ENCODE measurements at regions not wholly inside any gene's neighbourhood (a gene's known extent, or its start where the extent isn't known, plus 50 kb on each side); places are given as distances from the start of the nearest gene placed in this dataset.
A peak's percentile ranks its signal among the peaks of the same experiment; 100 is the strongest.

- H3K36me3 ChIP-seq (replicated peaks in 1 of 2; ENCODE audit: insufficient read depth in 1 of 2, low read depth in 2 of 2): no peaks in the 10 kb centered on the region
- ATAC-seq (no peak), DNase-seq (no peak)
- 83 to 89% methylated on average over 20 of the region's 20 CpGs for WGBS, 2 donors
- no peak overlapping the region for H3K27ac ChIP-seq
- no peaks in the 10 kb centered on the region for H3K27me3 ChIP-seq
- no peak overlapping the region for H3K4me3 ChIP-seq
- no peaks in the 10 kb centered on the region for H3K9me3 ChIP-seq
- H3K4me1 ChIP-seq: no peaks in the 10 kb centered on the region
- intact Hi-C loops (cut with DNase I): no loop called here
- TF ChIP-seq POLR2A (IDR thresholded peaks at IDR 0.05): no peak
Observed at GRCh38 chr10:89829262-89829886, 128.0 kb downstream of the KIF20B start.

- H3K27me3 ChIP-seq: no peaks in the 10 kb centered on the region
- DNase-seq (peak in 1 of 4 donors; percentile 5), ATAC-seq (no peak)
- no peak overlapping the region for H3K27ac ChIP-seq
- H3K4me1 ChIP-seq: no peaks in the 10 kb centered on the region
- TF ChIP-seq POLR2A (IDR thresholded peaks at IDR 0.05): no peak
- TF ChIP-seq CTCF (IDR thresholded peaks at IDR 0.05): no peak
- H3K9me3 ChIP-seq: no peaks in the 10 kb centered on the region
- WGBS, 2 donors: 80 to 90% methylated on average over 5 of the region's 5 CpGs
- H3K4me3 ChIP-seq: no peak overlapping the region
- intact Hi-C loops (cut with DNase I): no loop called here
- no peaks in the 10 kb centered on the region for H3K36me3 ChIP-seq (replicated peaks in 1 of 2; ENCODE audit: insufficient read depth in 1 of 2, low read depth in 2 of 2)
Observed at GRCh38 chr10:89829887-89830269, 128.5 kb downstream of the KIF20B start.

GRCh38 chr10:89830624-89831023, 129.2 kb downstream of the KIF20B start:
- ATAC-seq (no peak), DNase-seq (no peak)
- H3K36me3 ChIP-seq (replicated peaks in 1 of 2; ENCODE audit: insufficient read depth in 1 of 2, low read depth in 2 of 2): no peaks in the 10 kb centered on the region
- TF ChIP-seq POLR2A (IDR thresholded peaks at IDR 0.05): no peak
- TF ChIP-seq CTCF (IDR thresholded peaks at IDR 0.05): no peak
- no peak overlapping the region for H3K4me3 ChIP-seq
- WGBS, 2 donors: 70 to 72% methylated on average over 2 of the region's 2 CpGs
- no peaks in the 10 kb centered on the region for H3K4me1 ChIP-seq
- H3K27ac ChIP-seq: no peak overlapping the region
- intact Hi-C loops (cut with DNase I): no loop called here
- no peaks in the 10 kb centered on the region for H3K27me3 ChIP-seq
- H3K9me3 ChIP-seq: no peaks in the 10 kb centered on the region

GRCh38 chr10:89836840-89837164, 135.4 kb downstream of the KIF20B start:
- Histone ChIP-seq H3K4me3 (peak overlapping the region; percentile 12 to 49), H3K9me3 (no peaks in the 10 kb centered on the region), H3K27me3 (no peaks in the 10 kb centered on the region), H3K36me3 (replicated peaks in 1 of 2; ENCODE audit: insufficient read depth in 1 of 2, low read depth in 2 of 2) (no peaks in the 10 kb centered on the region), H3K4me1 (peaks cover 8% of the 10 kb centered on the region), H3K27ac (no peak overlapping the region)
- ATAC-seq (no peak), DNase-seq (no peak)
- TF ChIP-seq CTCF (IDR thresholded peaks at IDR 0.05): no peak
- TF ChIP-seq POLR2A (IDR thresholded peaks at IDR 0.05): no peak
- intact Hi-C loops (cut with DNase I): no loop called here
- 57 to 78% methylated on average over 12 of the region's 12 CpGs for WGBS, 2 donors

- H3K36me3 ChIP-seq (replicated peaks in 1 of 2; ENCODE audit: insufficient read depth in 1 of 2, low read depth in 2 of 2): no peaks in the 10 kb centered on the region
- intact Hi-C loops (cut with DNase I): no loop called here
- 6 to 9% methylated on average over 19 to 64 of the region's 65 CpGs for WGBS, 2 donors
- H3K27me3 ChIP-seq: no peaks in the 10 kb centered on the region
- H3K27ac ChIP-seq: peak overlapping the region in 1 of 4 donors; percentile 31
- TF ChIP-seq POLR2A (IDR thresholded peaks at IDR 0.05) (no peak), CTCF (IDR thresholded peaks at IDR 0.05) (peak in 1 of 7 experiments; percentile 4)
- H3K4me1 ChIP-seq: peaks cover 8% of the 10 kb centered on the region
- DNase-seq (peak; percentile 22 to 42 (median 28)), ATAC-seq (peak; percentile 69)
- peak overlapping the region; percentile 12 to 49 for H3K4me3 ChIP-seq
- no peaks in the 10 kb centered on the region for H3K9me3 ChIP-seq
Observed at GRCh38 chr10:89837165-89838043, 136.0 kb downstream of the KIF20B start.

All from body of pancreas (tissue), 4 donors.